ENCODE measurements at regions not wholly inside any gene's neighbourhood (a gene's known extent, or its start where the extent isn't known, plus 50 kb on each side); places are given as distances from the start of the nearest gene placed in this dataset.

- no peaks in the 10 kb centered on the region for H3K4me1 ChIP-seq (ENCODE audit: insufficient read depth, low read length, severe bottlenecking)
- H3K9me2 ChIP-seq (ENCODE audit: low read depth, low read length): no peaks in the 10 kb centered on the region
- no peak overlapping the region for H3K27ac ChIP-seq (ENCODE audit: low read depth, low read length, poor library complexity, severe bottlenecking)
- no peak overlapping the region for H3K4me2 ChIP-seq (ENCODE audit: low read length)
- H3K79me2 ChIP-seq (ENCODE audit: insufficient read depth, low read length): no peaks in the 10 kb centered on the region
- no peak overlapping the region for H3K9ac ChIP-seq (ENCODE audit: low read length)
- no peaks in the 10 kb centered on the region for H3F3A ChIP-seq (ENCODE audit: insufficient read depth, low read length)
- TF ChIP-seq EZH2 (IDR thresholded peaks at IDR 0.05; ENCODE audit: borderline replicate concordance, low read length) (no peak), CTCF (IDR thresholded peaks at IDR 0.05; ENCODE audit: low read length) (no peak)
- H3K36me3 ChIP-seq (ENCODE audit: insufficient read depth, low read length): no peaks in the 10 kb centered on the region
- H2AFZ ChIP-seq (ENCODE audit: low read length): no peak overlapping the region
- H3K9me3 ChIP-seq (ENCODE audit: low read length): no peaks in the 10 kb centered on the region
- H3K27me3 ChIP-seq (ENCODE audit: insufficient read depth, low read length): no peaks in the 10 kb centered on the region
- H4K20me1 ChIP-seq (ENCODE audit: insufficient read depth, low read length): no peaks in the 10 kb centered on the region
- no peak overlapping the region for H3K4me3 ChIP-seq (ENCODE audit: low read depth, low read length, poor library complexity, severe bottlenecking)
Observed at GRCh38 chr12:127650626-127651025, 616.3 kb upstream of the TMEM132C start.

DNA sequence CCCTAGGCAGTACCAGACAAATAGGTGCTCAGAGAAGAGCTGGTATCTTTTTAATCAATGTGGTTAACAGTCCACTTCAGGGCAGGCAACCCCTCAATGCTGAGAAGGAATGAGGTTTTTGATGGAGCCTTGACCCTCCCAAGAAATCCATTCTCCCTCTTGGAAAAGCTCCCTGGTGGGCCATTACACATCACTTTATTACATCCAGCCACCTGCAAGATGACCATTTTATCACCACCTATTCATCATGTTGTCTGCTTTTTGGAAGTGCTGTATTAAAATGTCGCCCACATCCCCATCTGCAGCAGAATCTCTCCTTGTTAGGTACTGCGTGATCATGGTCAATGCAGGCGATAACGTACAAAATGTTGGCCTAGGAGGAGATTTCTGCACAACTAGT is 614.7 kb upstream of the TMEM132C start:
- Histone ChIP-seq H3K36me3 (ENCODE audit: insufficient read depth, low read length) (no peaks in the 10 kb centered on the region), H3K79me2 (ENCODE audit: insufficient read depth, low read length) (no peaks in the 10 kb centered on the region), H3K27ac (ENCODE audit: low read depth, low read length, poor library complexity, severe bottlenecking) (no peak overlapping the region), H3K4me3 (ENCODE audit: low read depth, low read length, poor library complexity, severe bottlenecking) (no peak overlapping the region), H3K9me2 (ENCODE audit: low read depth, low read length) (no peaks in the 10 kb centered on the region), H3K4me2 (ENCODE audit: low read length) (no peak overlapping the region), H2AFZ (ENCODE audit: low read length) (no peak overlapping the region), H4K20me1 (ENCODE audit: insufficient read depth, low read length) (no peaks in the 10 kb centered on the region), H3K27me3 (ENCODE audit: insufficient read depth, low read length) (no peaks in the 10 kb centered on the region), H3K4me1 (ENCODE audit: insufficient read depth, low read length, severe bottlenecking) (no peaks in the 10 kb centered on the region), H3K9ac (ENCODE audit: low read length) (no peak overlapping the region), H3F3A (ENCODE audit: insufficient read depth, low read length) (no peaks in the 10 kb centered on the region), H3K9me3 (ENCODE audit: low read length) (no peaks in the 10 kb centered on the region)
- TF ChIP-seq CTCF (IDR thresholded peaks at IDR 0.05; ENCODE audit: low read length) (no peak), EZH2 (IDR thresholded peaks at IDR 0.05; ENCODE audit: borderline replicate concordance, low read length) (no peak)

- no peaks in the 10 kb centered on the region for H3K9me3 ChIP-seq (ENCODE audit: low read length)
- H3K9ac ChIP-seq (ENCODE audit: low read length): no peak overlapping the region
- TF ChIP-seq EZH2 (IDR thresholded peaks at IDR 0.05; ENCODE audit: borderline replicate concordance, low read length): no peak
- TF ChIP-seq CTCF (IDR thresholded peaks at IDR 0.05; ENCODE audit: low read length): no peak
- no peaks in the 10 kb centered on the region for H3K4me1 ChIP-seq (ENCODE audit: insufficient read depth, low read length, severe bottlenecking)
- no peak overlapping the region for H3K4me2 ChIP-seq (ENCODE audit: low read length)
- H3K27me3 ChIP-seq (ENCODE audit: insufficient read depth, low read length): no peaks in the 10 kb centered on the region
- H3K9me2 ChIP-seq (ENCODE audit: low read depth, low read length): no peaks in the 10 kb centered on the region
- no peaks in the 10 kb centered on the region for H3K79me2 ChIP-seq (ENCODE audit: insufficient read depth, low read length)
- no peaks in the 10 kb centered on the region for H3K36me3 ChIP-seq (ENCODE audit: insufficient read depth, low read length)
- no peak overlapping the region for H3K4me3 ChIP-seq (ENCODE audit: low read depth, low read length, poor library complexity, severe bottlenecking)
- no peak overlapping the region for H3K27ac ChIP-seq (ENCODE audit: low read depth, low read length, poor library complexity, severe bottlenecking)
- no peak overlapping the region for H2AFZ ChIP-seq (ENCODE audit: low read length)
- no peaks in the 10 kb centered on the region for H3F3A ChIP-seq (ENCODE audit: insufficient read depth, low read length)
- H4K20me1 ChIP-seq (ENCODE audit: insufficient read depth, low read length): no peaks in the 10 kb centered on the region
Observed at GRCh38 chr12:127654383-127654985, 612.5 kb upstream of the TMEM132C start.
